Progenitor cell of endocrine pancreas (in vitro differentiated cells): ENCODE measurements at regions not wholly inside any gene's neighbourhood (a gene's known extent, or its start where the extent isn't known, plus 50 kb on each side); places are given as distances from the start of the nearest gene placed in this dataset.
"Not testable (repeated sequence)": the region's sequence is repeated elsewhere in the genome, so short reads cannot be mapped to it uniquely, and the experiment has no call there.

Source experiments
- DNase-seq: peaks from one replicate; pipeline ENCODE4 v3.0.0; 2021; ENCODE audit warnings: low spot score; ENCODE audit not compliant: unreplicated experiment
- H3K27ac Mint-ChIP-seq: 2 replicates; pipeline ENCODE4 v1.8.0; 2021; ENCODE audit warnings: mild to moderate bottlenecking, moderate library complexity, mixed read lengths
- H3K27me3 Mint-ChIP-seq: 2 replicates; pipeline ENCODE4 v1.8.0; 2021; ENCODE audit warnings: mixed read lengths
- H3K36me3 Mint-ChIP-seq: 2 replicates; pipeline ENCODE4 v1.8.0; 2022; ENCODE audit warnings: mixed read lengths; ENCODE audit not compliant: insufficient read depth
- H3K4me1 Mint-ChIP-seq: 2 replicates; pipeline ENCODE4 v1.8.0; 2021; ENCODE audit warnings: low read depth, mixed read lengths
- H3K4me3 Mint-ChIP-seq: 2 replicates; pipeline ENCODE4 v1.8.0; 2021; ENCODE audit warnings: low read depth, mild to moderate bottlenecking, moderate library complexity, mixed read lengths
- H3K9me3 Mint-ChIP-seq: 2 replicates; pipeline ENCODE4 v1.8.0; 2021; ENCODE audit warnings: low read depth, mixed read lengths
- TF ChIP-seq, protein P1 (sequence below): fragments of 200-600 bp; sonication (generic); IDR thresholded peaks from one replicate; pipeline ENCODE4 v1.5.0; 2021; ENCODE audit warnings: antibody characterized with exemption, mild to moderate bottlenecking; ENCODE audit not compliant: unreplicated experiment

DNA sequence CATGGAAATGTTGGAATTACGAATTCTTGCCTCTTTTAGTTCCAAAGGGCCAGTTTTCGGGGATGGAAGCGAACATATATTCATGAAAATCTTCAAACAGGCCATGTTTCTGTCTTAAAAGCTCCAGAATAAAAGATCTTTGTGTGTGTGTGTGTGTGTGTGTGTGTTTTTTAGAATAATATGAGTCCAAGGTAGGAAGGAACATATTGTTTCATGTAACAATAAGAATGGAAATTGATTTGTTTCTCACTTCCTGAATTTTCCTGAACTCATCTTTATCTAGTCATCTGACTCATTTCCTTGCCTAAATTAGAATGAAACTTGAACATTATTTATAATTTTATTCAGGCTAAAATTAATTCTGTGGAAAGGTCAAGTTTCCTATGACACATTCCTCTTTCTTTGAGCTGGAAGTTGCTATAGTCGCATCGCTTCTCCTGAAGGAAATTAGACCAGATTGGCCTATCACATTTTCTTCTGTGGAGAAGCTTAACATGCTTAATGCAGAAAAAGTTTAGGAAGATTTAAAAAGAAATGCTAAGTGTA is 805.1 kb upstream of the ADAMTS5 start:
- TF ChIP-seq, protein P1, sequence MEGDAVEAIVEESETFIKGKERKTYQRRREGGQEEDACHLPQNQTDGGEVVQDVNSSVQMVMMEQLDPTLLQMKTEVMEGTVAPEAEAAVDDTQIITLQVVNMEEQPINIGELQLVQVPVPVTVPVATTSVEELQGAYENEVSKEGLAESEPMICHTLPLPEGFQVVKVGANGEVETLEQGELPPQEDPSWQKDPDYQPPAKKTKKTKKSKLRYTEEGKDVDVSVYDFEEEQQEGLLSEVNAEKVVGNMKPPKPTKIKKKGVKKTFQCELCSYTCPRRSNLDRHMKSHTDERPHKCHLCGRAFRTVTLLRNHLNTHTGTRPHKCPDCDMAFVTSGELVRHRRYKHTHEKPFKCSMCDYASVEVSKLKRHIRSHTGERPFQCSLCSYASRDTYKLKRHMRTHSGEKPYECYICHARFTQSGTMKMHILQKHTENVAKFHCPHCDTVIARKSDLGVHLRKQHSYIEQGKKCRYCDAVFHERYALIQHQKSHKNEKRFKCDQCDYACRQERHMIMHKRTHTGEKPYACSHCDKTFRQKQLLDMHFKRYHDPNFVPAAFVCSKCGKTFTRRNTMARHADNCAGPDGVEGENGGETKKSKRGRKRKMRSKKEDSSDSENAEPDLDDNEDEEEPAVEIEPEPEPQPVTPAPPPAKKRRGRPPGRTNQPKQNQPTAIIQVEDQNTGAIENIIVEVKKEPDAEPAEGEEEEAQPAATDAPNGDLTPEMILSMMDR = no peak
- H3K4me3 Mint-ChIP-seq = no peak overlapping the region
- no peaks in the 10 kb centered on the region for H3K36me3 Mint-ChIP-seq
- no peaks in the 10 kb centered on the region for H3K4me1 Mint-ChIP-seq
- no peaks in the 10 kb centered on the region for H3K27me3 Mint-ChIP-seq
- peaks cover 3% of the 10 kb centered on the region for H3K9me3 Mint-ChIP-seq
- no peak overlapping the region for H3K27ac Mint-ChIP-seq
- DNase-seq = no peak

DNA sequence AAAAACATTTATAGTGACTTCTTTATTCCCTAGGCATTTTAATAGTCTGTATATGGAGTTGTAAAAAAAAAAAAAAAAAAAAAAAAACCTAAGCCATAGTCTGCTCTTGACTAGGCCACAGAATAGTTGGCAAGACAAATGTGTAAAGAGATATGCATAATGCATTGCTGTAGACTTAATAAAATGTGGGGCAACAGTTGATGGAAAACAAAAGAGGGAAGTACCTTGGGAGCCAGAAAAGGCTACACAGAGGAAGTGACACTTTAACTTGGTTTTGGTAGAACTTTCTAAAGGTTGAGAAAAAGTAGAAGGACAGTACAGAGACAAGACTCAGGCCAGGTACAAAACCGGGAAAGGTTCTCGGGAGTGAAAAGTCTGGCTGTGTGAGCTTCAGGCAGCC is 802.9 kb upstream of the ADAMTS5 start:
- Mint-ChIP-seq H3K9me3 (peaks cover 3% of the 10 kb centered on the region), H3K27ac (no peak overlapping the region), H3K4me3 (no peak overlapping the region), H3K36me3 (no peaks in the 10 kb centered on the region), H3K4me1 (no peaks in the 10 kb centered on the region), H3K27me3 (no peaks in the 10 kb centered on the region)
- TF ChIP-seq, protein P1 = no peak
- DNase-seq = no peak

DNA sequence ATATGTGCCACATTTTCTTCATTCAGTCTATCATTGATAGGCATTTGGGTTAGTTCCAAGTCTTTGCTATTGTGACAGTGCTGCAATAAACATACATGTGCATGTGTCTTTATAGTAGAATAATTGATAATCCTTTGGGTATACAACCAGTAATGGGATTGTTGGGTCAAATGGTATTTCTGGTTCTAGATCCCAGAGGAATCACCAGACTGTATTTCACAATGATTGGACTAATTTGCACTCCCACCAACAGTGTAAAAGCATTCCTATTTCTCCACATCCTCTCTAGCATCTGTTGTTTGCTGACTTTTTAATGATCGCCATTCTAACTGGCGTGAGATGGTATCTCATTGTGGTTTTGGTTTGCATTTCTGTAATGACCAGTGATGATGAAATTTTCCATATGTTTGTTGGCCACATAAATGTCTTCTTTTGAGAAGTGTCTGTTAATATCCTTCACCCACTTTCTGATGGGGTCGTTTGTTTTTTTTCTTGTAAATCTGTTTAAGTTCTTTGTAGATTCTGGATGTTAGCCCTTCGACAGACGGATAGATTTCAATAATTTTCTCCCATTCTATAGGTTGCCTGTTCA is 801.3 kb upstream of the ADAMTS5 start:
- not testable (repeated sequence) for H3K36me3 Mint-ChIP-seq, H3K9me3 Mint-ChIP-seq, H3K27ac Mint-ChIP-seq, H3K4me1 Mint-ChIP-seq, H3K27me3 Mint-ChIP-seq, H3K4me3 Mint-ChIP-seq, DNase-seq

- H3K9me3 Mint-ChIP-seq = peaks cover 8% of the 10 kb centered on the region
- no peaks in the 10 kb centered on the region for H3K27me3 Mint-ChIP-seq
- no peak overlapping the region for H3K27ac Mint-ChIP-seq
- H3K4me1 Mint-ChIP-seq = peaks cover 9% of the 10 kb centered on the region
- no peak for DNase-seq
- TF ChIP-seq, protein P1 = no peak
- H3K36me3 Mint-ChIP-seq = no peaks in the 10 kb centered on the region
- no peak overlapping the region for H3K4me3 Mint-ChIP-seq
These were observed 797.2 kb upstream of the ADAMTS5 start for GRCh38 chr21:27764056-27764455.

GRCh38 chr21:27761623-27762022 is 794.7 kb upstream of the ADAMTS5 start:
- Mint-ChIP-seq H3K27me3 (no peaks in the 10 kb centered on the region), H3K4me3 (no peak overlapping the region), H3K4me1 (peaks cover 9% of the 10 kb centered on the region), H3K9me3 (peaks cover 4% of the 10 kb centered on the region), H3K27ac (no peak overlapping the region), H3K36me3 (no peaks in the 10 kb centered on the region)
- TF ChIP-seq, protein P1 = no peak
- no peak for DNase-seq

- H3K36me3 Mint-ChIP-seq = no peaks in the 10 kb centered on the region
- peaks cover 9% of the 10 kb centered on the region for H3K4me1 Mint-ChIP-seq
- H3K9me3 Mint-ChIP-seq = peaks cover 4% of the 10 kb centered on the region
- no peak for DNase-seq
- no peaks in the 10 kb centered on the region for H3K27me3 Mint-ChIP-seq
- TF ChIP-seq, protein P1 = no peak
- H3K4me3 Mint-ChIP-seq = no peak overlapping the region
- no peak overlapping the region for H3K27ac Mint-ChIP-seq
These were observed 792.9 kb upstream of the ADAMTS5 start for GRCh38 chr21:27759820-27760219.
